Esophagus squamous epithelium (tissue), 4 donors: ENCODE measurements at regions not wholly inside any gene's neighbourhood (a gene's known extent, or its start where the extent isn't known, plus 50 kb on each side); places are given as distances from the start of the nearest gene placed in this dataset.

Experiments
- POLR2A ChIP-seq, 4 donors: fragments of 450-650 bp; IDR thresholded peaks; one replicate each; pipeline ENCODE4 v1.6.1; 2017; ENCODE audit warnings: antibody characterized with exemption in 4 of 4, mild to moderate bottlenecking in 4 of 4, moderate library complexity in 3 of 4
- TF ChIP-seq, protein P1 (sequence below), 6 experiments: fragments of 450-650 bp in 4 of 6; fragments of 200-600 bp in 2 of 6; sonication (generic) in 2 of 6; IDR thresholded peaks; one replicate each; pipeline ENCODE4 v1.5.1; 2016 to 2019; ENCODE audit warnings: antibody characterized with exemption in 6 of 6, mild to moderate bottlenecking in 4 of 6, moderate library complexity in 4 of 6

DNA sequence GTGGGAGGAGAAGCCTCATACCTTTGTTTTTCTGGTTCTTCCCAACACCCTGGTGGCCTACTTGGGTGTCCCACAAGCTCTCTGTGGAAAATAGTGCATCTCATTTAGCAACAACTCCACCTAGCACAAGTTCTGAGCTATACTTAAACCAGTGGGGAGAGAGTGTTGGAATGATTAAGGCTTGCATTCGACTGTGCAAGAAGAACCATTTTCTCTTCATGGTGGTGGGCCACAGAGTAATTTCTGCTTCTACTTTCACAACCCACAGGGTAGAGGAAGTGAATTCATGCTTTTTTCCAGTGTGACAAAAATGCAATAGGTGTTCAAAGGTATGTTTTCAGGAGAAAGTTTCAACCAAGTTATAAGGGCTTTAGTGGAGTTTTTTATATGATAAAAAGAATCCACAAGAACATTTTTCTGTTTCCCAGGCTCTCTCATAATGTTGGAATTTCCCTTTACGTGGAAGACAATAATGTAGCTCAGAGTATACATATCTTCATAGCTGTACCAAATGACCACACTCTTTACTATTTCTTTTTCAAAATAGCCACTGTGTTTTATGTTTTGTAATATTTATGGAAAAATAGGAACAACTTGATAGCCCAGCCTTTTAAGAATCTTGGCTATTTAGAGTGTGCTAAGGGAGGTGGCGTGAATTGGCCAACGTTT lies 80.3 kb upstream of the HHIP start:
- TF ChIP-seq, protein P1, sequence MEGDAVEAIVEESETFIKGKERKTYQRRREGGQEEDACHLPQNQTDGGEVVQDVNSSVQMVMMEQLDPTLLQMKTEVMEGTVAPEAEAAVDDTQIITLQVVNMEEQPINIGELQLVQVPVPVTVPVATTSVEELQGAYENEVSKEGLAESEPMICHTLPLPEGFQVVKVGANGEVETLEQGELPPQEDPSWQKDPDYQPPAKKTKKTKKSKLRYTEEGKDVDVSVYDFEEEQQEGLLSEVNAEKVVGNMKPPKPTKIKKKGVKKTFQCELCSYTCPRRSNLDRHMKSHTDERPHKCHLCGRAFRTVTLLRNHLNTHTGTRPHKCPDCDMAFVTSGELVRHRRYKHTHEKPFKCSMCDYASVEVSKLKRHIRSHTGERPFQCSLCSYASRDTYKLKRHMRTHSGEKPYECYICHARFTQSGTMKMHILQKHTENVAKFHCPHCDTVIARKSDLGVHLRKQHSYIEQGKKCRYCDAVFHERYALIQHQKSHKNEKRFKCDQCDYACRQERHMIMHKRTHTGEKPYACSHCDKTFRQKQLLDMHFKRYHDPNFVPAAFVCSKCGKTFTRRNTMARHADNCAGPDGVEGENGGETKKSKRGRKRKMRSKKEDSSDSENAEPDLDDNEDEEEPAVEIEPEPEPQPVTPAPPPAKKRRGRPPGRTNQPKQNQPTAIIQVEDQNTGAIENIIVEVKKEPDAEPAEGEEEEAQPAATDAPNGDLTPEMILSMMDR (IDR thresholded peaks at IDR 0.05), result no peak
- no peak for TF ChIP-seq POLR2A (IDR thresholded peaks at IDR 0.05)
